Right renal pelvis (tissue), 4 donors: ENCODE measurements at regions not wholly inside any gene's neighbourhood (a gene's known extent, or its start where the extent isn't known, plus 50 kb on each side); places are given as distances from the start of the nearest gene placed in this dataset.
"Not testable (repeated sequence)": the region's sequence is repeated elsewhere in the genome, so short reads cannot be mapped to it uniquely, and the experiment has no call there.

Experiments used
- DNase-seq, 4 donors: peaks; one replicate each; pipeline ENCODE4 v3.0.0-alpha.2; 2013; ENCODE audit warnings: low read depth in 4 of 4, low spot score in 3 of 4, missing footprints in 1 of 4

- DNase-seq, result not testable (repeated sequence)
These were observed 88.5 kb upstream of the DCAF12L1 start for GRCh38 chrX:126641076-126641475.

GRCh38 chrX:126655061-126655460 lies 102.4 kb upstream of the DCAF12L1 start:
- no peak for DNase-seq

- DNase-seq, result no peak
These were observed 105.8 kb upstream of the DCAF12L1 start for GRCh38 chrX:126658447-126658846.

GRCh38 chrX:126670258-126670657 lies 117.6 kb upstream of the DCAF12L1 start:
- no peak for DNase-seq

GRCh38 chrX:126673366-126673765 lies 120.8 kb upstream of the DCAF12L1 start:
- DNase-seq, result not testable (repeated sequence)

GRCh38 chrX:126673816-126674491 lies 121.3 kb upstream of the DCAF12L1 start:
- not testable (repeated sequence) for DNase-seq

GRCh38 chrX:126695375-126695896 lies 124.1 kb upstream of the PRR32 start:
- DNase-seq, result peak in 1 of 4 donors; percentile 3

GRCh38 chrX:126697091-126697490 lies 122.4 kb upstream of the PRR32 start:
- DNase-seq, result no peak

GRCh38 chrX:126701380-126701779 lies 118.1 kb upstream of the PRR32 start:
- DNase-seq, result no peak

GRCh38 chrX:126718440-126718839 lies 101.1 kb upstream of the PRR32 start:
- no peak for DNase-seq

GRCh38 chrX:126719208-126719607 lies 100.3 kb upstream of the PRR32 start:
- no peak for DNase-seq

- DNase-seq, result no peak
These were observed 95.6 kb upstream of the PRR32 start for GRCh38 chrX:126723881-126724280.

GRCh38 chrX:126733874-126734273 lies 85.7 kb upstream of the PRR32 start:
- DNase-seq, result no peak
